HEK293T (cell line): ENCODE measurements at regions not wholly inside any gene's neighbourhood (a gene's known extent, or its start where the extent isn't known, plus 50 kb on each side); places are given as distances from the start of the nearest gene placed in this dataset.

Experiments
- CTCF ChIA-PET: fragments of 350-600 bp; formaldehyde crosslinking; extraction: SDS; loops from one replicate; lab custom pipeline; 2021; ENCODE audit warnings: antibody characterized with exemption, inconsistent platforms; lab: Yijun Ruan, JAX
- POLR2A ChIA-PET: fragments of 350-600 bp; formaldehyde crosslinking; extraction: SDS; loops from one replicate; lab custom pipeline; 2020; ENCODE audit warnings: antibody characterized with exemption, inconsistent platforms; lab: Yijun Ruan, JAX
- DNase-seq: peaks from one replicate; pipeline ENCODE4 v3.0.0; 2012; ENCODE audit warnings: mixed read lengths; ENCODE audit errors: extremely low spot score
- ARNT ChIP-seq: fragments of 450-650 bp; IDR thresholded peaks from 2 replicates; pipeline ENCODE4 v1.6.1; 2017; ENCODE audit warnings: mild to moderate bottlenecking
- BHLHE40 ChIP-seq: fragments of 450-650 bp; IDR thresholded peaks from 2 replicates; pipeline ENCODE4 v1.6.1; 2016; ENCODE audit warnings: mild to moderate bottlenecking, moderate library complexity, borderline replicate concordance
- CTBP1 ChIP-seq: fragments of 450-650 bp; IDR thresholded peaks from 2 replicates; pipeline ENCODE4 v1.6.1; 2016; ENCODE audit warnings: borderline replicate concordance
- ELF4 ChIP-seq: fragments of 450-650 bp; IDR thresholded peaks from 2 replicates; pipeline ENCODE4 v1.6.1; 2017; ENCODE audit warnings: antibody characterized with exemption
- FOXA1 ChIP-seq: fragments of 450-650 bp; IDR thresholded peaks from 2 replicates; pipeline ENCODE4 v1.6.1; 2016; ENCODE audit warnings: mild to moderate bottlenecking
- FOXK2 ChIP-seq: fragments of 450-650 bp; IDR thresholded peaks from 2 replicates; pipeline ENCODE4 v1.6.1; 2016; ENCODE audit warnings: mild to moderate bottlenecking
- FOXM1 ChIP-seq: fragments of 450-650 bp; IDR thresholded peaks from 2 replicates; pipeline ENCODE4 v1.6.1; 2017; ENCODE audit warnings: mild to moderate bottlenecking, borderline replicate concordance
- HDGF ChIP-seq: fragments of 450-650 bp; IDR thresholded peaks from 2 replicates; pipeline ENCODE4 v1.6.1; 2017; ENCODE audit warnings: antibody characterized with exemption, borderline replicate concordance
- L3MBTL2 ChIP-seq: fragments of 450-650 bp; conservative IDR thresholded peaks from 2 replicates; pipeline ENCODE4 v1.6.1; 2016; ENCODE audit warnings: mild to moderate bottlenecking
- LEF1 ChIP-seq: fragments of 450-650 bp; IDR thresholded peaks from 2 replicates; pipeline ENCODE4 v1.6.1; 2017; ENCODE audit warnings: mild to moderate bottlenecking, borderline replicate concordance
- NFRKB ChIP-seq: fragments of 450-650 bp; IDR thresholded peaks from 2 replicates; pipeline ENCODE4 v1.6.1; 2016; ENCODE audit warnings: mild to moderate bottlenecking, moderate library complexity
- SP1 ChIP-seq: fragments of 450-650 bp; IDR thresholded peaks from 2 replicates; pipeline ENCODE4 v1.6.1; 2017
- SUZ12 ChIP-seq: fragments of 450-650 bp; IDR thresholded peaks from 2 replicates; pipeline ENCODE4 v1.6.1; 2016; ENCODE audit warnings: mild to moderate bottlenecking
- TARDBP ChIP-seq: fragments of 450-650 bp; IDR thresholded peaks from 2 replicates; pipeline ENCODE4 v1.6.1; 2016
- ZNF384 ChIP-seq: fragments of 450-650 bp; IDR thresholded peaks from 2 replicates; pipeline ENCODE4 v1.6.1; 2016
- TF ChIP-seq, protein P1 (sequence below): fragments of 450-650 bp; IDR thresholded peaks from 2 replicates; pipeline ENCODE4 v1.6.1; 2016

DNA sequence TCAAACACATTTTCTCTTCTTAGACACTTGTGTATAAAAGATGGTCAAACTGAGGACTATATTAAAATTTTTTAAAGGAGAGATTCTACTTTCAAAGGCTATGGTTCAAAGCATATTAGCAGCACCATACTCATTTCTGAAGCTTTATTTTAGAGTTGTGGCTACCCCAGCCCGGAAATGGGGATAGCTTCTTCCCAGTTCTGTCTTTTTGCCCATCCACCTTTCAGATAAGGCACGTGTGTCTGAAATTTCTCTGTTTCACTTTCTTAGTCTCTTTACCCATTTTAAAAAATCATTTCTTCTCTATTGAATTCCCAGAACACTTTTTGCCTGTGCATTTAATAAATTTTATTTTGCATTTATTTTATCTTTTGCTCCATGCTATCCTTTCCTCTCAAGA lies 431.5 kb downstream of the RNF144A start:
- DNase-seq: no peak
- CTCF ChIA-PET: no interaction called here
- POLR2A ChIA-PET: no interaction called here
- TF ChIP-seq TARDBP (no peak), SUZ12 (no peak), ZNF384 (no peak), L3MBTL2 (no peak), LEF1 (no peak), FOXM1 (no peak), ARNT (no peak), HDGF (no peak), ELF4 (no peak), SP1 (no peak), FOXK2 (no peak), FOXA1 (no peak), NFRKB (no peak), BHLHE40 (no peak), CTBP1 (no peak)
- TF ChIP-seq, protein P1, sequence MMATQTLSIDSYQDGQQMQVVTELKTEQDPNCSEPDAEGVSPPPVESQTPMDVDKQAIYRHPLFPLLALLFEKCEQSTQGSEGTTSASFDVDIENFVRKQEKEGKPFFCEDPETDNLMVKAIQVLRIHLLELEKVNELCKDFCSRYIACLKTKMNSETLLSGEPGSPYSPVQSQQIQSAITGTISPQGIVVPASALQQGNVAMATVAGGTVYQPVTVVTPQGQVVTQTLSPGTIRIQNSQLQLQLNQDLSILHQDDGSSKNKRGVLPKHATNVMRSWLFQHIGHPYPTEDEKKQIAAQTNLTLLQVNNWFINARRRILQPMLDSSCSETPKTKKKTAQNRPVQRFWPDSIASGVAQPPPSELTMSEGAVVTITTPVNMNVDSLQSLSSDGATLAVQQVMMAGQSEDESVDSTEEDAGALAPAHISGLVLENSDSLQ: no peak

DNA sequence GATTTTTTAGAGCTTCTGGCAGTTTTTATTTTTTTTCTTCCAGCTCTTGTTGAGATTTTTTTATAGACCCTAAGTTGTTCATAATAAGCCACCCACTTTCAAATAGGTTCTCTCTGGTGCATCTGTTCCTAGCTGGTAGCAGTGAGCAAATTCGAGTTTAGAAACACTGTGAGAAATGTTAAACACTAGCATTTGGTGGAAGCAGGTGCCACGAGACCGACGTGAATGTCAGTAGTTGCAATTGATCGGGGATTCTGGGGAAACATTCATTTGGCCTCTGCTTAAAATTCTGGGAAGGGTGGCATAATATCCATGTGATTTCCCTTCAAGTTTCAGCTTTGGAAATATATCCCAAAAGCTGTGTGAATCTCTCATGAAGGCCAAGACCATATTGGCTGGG lies 435.0 kb downstream of the RNF144A start:
- ChIA-PET CTCF (no interaction called here), POLR2A (no interaction called here)
- no peak for DNase-seq
- no peak for TF ChIP-seq ZNF384
- TF ChIP-seq, protein P1: no peak
- no peak for TF ChIP-seq FOXM1
- TF ChIP-seq HDGF: no peak
- TF ChIP-seq SUZ12: no peak
- no peak for TF ChIP-seq L3MBTL2
- no peak for TF ChIP-seq BHLHE40
- no peak for TF ChIP-seq FOXA1
- TF ChIP-seq TARDBP: no peak
- TF ChIP-seq CTBP1: no peak
- TF ChIP-seq SP1: no peak
- no peak for TF ChIP-seq ELF4
- no peak for TF ChIP-seq FOXK2
- TF ChIP-seq LEF1: no peak
- no peak for TF ChIP-seq NFRKB

DNA sequence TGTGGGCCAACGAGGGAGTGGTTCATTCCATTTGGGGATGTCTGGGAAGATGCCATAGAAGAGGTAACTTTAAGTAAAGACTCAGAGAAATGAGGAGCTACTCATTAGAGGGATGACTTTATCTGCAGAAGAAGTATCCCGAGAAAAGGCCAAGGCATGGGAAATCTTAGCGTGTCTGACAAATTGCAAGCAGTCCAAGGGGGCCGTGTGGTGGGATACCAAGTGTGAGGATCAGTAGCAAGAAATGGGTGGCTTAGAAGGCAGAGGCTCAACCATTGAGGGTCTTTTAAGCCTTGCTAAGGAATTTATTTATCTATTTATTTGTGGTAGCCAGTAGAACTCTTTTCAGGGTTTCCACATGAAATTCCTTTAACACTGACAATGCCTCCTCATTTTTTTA lies 436.4 kb downstream of the RNF144A start:
- ChIA-PET CTCF (no interaction called here), POLR2A (no interaction called here)
- TF ChIP-seq FOXM1 (no peak), FOXA1 (no peak), L3MBTL2 (no peak), FOXK2 (no peak), HDGF (no peak), LEF1 (no peak), ZNF384 (no peak), ELF4 (no peak), CTBP1 (no peak), NFRKB (no peak), BHLHE40 (no peak), SP1 (no peak), ARNT (no peak), SUZ12 (no peak)
- TF ChIP-seq, protein P1: no peak
- no peak for DNase-seq

DNA sequence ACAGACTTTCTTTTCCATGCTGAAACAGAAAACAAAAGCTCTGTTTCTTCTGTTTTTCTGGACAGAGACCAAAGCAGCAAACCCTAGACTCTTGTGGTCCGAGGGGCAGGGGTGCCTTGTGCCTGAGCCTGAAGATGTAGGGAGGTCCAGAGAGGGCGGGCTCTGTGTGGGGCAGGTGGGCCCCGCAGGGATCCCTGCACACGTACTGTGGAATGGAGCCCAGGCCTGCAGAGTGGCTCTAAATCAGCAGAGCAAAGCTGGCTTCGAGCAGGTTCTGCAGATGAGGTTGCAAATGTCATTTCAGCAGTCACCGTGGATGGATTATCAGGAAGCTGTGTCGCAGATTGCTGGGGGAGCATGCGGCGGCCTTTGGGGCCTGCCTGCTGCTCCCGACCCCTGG lies 438.6 kb downstream of the RNF144A start:
- CTCF ChIA-PET: no interaction called here
- DNase-seq: no peak
- TF ChIP-seq NFRKB: no peak
- TF ChIP-seq FOXA1: no peak
- TF ChIP-seq BHLHE40: no peak
- no peak for TF ChIP-seq LEF1
- TF ChIP-seq SP1: no peak
- TF ChIP-seq L3MBTL2: no peak
- POLR2A ChIA-PET: no interaction called here

DNA sequence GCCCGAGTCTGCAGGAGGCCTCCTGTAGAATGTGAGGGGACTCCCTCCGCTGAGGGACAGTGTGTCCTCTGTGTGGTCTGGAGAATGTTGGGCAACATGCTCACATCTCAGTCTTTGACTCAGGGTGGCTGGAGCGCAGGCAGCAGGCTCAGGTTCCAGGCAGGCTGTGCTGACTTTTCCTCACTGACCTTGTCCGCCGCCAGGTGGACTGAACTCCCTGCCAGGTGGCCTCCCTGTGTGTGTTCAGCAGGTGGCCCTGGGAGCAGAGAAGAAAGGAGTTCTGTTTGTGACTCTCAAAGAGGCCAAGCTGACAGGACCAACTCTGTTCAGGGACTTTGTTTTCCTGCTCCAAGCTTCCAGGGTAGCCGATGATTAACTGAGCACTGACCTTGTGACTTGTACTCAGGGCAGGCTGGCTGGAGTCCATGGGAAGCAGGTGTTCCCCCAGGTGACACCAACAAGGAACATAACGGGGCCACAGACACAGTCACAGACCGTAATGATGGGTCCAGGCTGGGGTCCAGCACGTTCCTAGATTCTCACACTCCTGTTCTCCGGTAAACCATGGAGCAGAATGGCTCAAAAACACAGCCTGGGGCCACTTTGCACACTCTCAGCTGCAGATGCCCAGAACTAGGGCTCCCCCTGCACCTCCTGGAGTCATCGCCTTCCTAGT lies 439.8 kb downstream of the RNF144A start:
- TF ChIP-seq LEF1: no peak
- no peak for TF ChIP-seq ELF4
- no peak for TF ChIP-seq HDGF
- TF ChIP-seq FOXM1: no peak
- no peak for TF ChIP-seq NFRKB
- no peak for TF ChIP-seq L3MBTL2
- TF ChIP-seq TARDBP: no peak
- TF ChIP-seq CTBP1: no peak
- TF ChIP-seq, protein P1: no peak
- TF ChIP-seq ARNT: no peak
- no peak for TF ChIP-seq FOXK2
- no peak for TF ChIP-seq BHLHE40
- no peak for TF ChIP-seq SUZ12
- TF ChIP-seq FOXA1: no peak
- TF ChIP-seq SP1: no peak
- TF ChIP-seq ZNF384: no peak
- ChIA-PET POLR2A (no interaction called here), CTCF (interaction anchor here (0.6 kb wide), 1 partner anchor 261 kb away, joined by 7 read pairs; no protein-coding TSS in a partner anchor)

More for the DNA sequence above, 439.8 kb downstream of the RNF144A start:
- no peak for DNase-seq
